Panc1 (cell line): ENCODE measurements at regions not wholly inside any gene's neighbourhood (a gene's known extent, or its start where the extent isn't known, plus 50 kb on each side); places are given as distances from the start of the nearest gene placed in this dataset.

ENCODE experiments used
- ATAC-seq: fragments of 200-7000 bp; cut with Tn5 transposase; 2 replicates; pipeline ENCODE4 v1.9.1; 2020; ENCODE audit warnings: mild to moderate bottlenecking, moderate library complexity
- BruUV-seq: library from RNA; stranded (reverse); fragments of 400-500 nt; replicated peaks from 2 replicates; lab custom pipeline; 2021; lab: Mats Ljungman, UMichigan
- CTCF ChIA-PET: fragments of 300-600 bp; sonication (Branson Sonifier 250); formaldehyde crosslinking; loops from one replicate; lab custom pipeline; 2022; ENCODE audit warnings: antibody characterized with exemption; lab: Charles Lee
- POLR2A ChIA-PET: fragments of 300-600 bp; sonication (Branson Sonifier 250); formaldehyde crosslinking; loops from one replicate; lab custom pipeline; 2022; ENCODE audit warnings: antibody characterized with exemption; lab: Charles Lee
- DNase-seq: peaks from one replicate; pipeline ENCODE4 v3.0.0-alpha.2; 2010; ENCODE audit warnings: low read depth, low spot score
- H3K27ac ChIP-seq: 2 replicates; pipeline ENCODE4 v1.5.1; 2011; ENCODE audit warnings: mild to moderate bottlenecking, low read length, inconsistent platforms
- H3K27me3 ChIP-seq: fragments of 200-500 bp; sonication (Bioruptor generic); 2 replicates; pipeline ENCODE4 v1.6.0; 2014; ENCODE audit warnings: low read length, inconsistent platforms; ENCODE audit not compliant: control insufficient read depth, insufficient read depth
- H3K36me3 ChIP-seq: fragments of 200-500 bp; sonication (Bioruptor generic); 2 replicates; pipeline ENCODE4 v1.5.1; 2014; ENCODE audit warnings: inconsistent platforms, mild to moderate bottlenecking, low read length, moderate library complexity; ENCODE audit not compliant: control insufficient read depth, insufficient read depth
- H3K4me1 ChIP-seq: 2 replicates; pipeline ENCODE4 v1.5.1; 2011; ENCODE audit warnings: inconsistent platforms, mild to moderate bottlenecking, low read length, moderate library complexity; ENCODE audit not compliant: control insufficient read depth, insufficient read depth
- H3K4me3 ChIP-seq, 2 experiments: 2 replicates each; pipeline ENCODE4 v1.5.1; 2011 to 2012; ENCODE audit warnings: low read depth in 2 of 2, low read length in 2 of 2, mild to moderate bottlenecking in 2 of 2, inconsistent platforms in 1 of 2, moderate library complexity in 1 of 2
- H3K9me3 ChIP-seq: fragments of 200-500 bp; sonication (Bioruptor generic); 2 replicates; pipeline ENCODE4 v1.5.1; 2014; ENCODE audit warnings: low read depth, mild to moderate bottlenecking, inconsistent platforms, low read length, moderate library complexity; ENCODE audit not compliant: control insufficient read depth, insufficient read depth
- POLR2AphosphoS5 ChIP-seq: IDR thresholded peaks from 2 replicates; pipeline ENCODE4 v1.6.1; 2012; ENCODE audit warnings: mild to moderate bottlenecking, low read depth, low read length, moderate library complexity
- REST ChIP-seq, 2 experiments: IDR thresholded peaks; 2 replicates each; pipeline ENCODE4 v1.6.1; 2011 to 2012; ENCODE audit warnings: low read depth in 2 of 2, control low read depth in 1 of 2, low read length in 1 of 2, mild to moderate bottlenecking in 1 of 2, moderate library complexity in 1 of 2; ENCODE audit not compliant: insufficient read depth in 1 of 2
- SIN3A ChIP-seq: IDR thresholded peaks from 2 replicates; pipeline ENCODE4 v1.6.1; 2012; ENCODE audit warnings: low read depth, mild to moderate bottlenecking, low read length, moderate library complexity, borderline replicate concordance; ENCODE audit not compliant: insufficient read depth
- TCF7L2 ChIP-seq: IDR thresholded peaks from 2 replicates; pipeline ENCODE4 v1.6.1; 2011; ENCODE audit warnings: mild to moderate bottlenecking, low read depth, low read length, inconsistent platforms
- in situ Hi-C: cut with HindIII; loops from 2 replicates; pipeline ENCODE4 v1.10.0; 2016; ENCODE audit warnings: low sequenced_read_pairs, low pct_unique_long_range_greater_than_20kb
- intact Hi-C: fragments of 100-400 bp; cut with micrococcal nuclease; formaldehyde crosslinking; loops from one replicate; pipeline ENCODE4 v1.10.0; 2022; ENCODE audit not compliant: unreplicated experiment
- TF ChIP-seq, protein P1 (sequence below): fragments of 450-650 bp; IDR thresholded peaks from 2 replicates; pipeline ENCODE4 v1.5.1; 2017; ENCODE audit warnings: mild to moderate bottlenecking

GRCh38 chr6:140043762-140044378 lies 669.4 kb upstream of the CITED2 start:
- H3K36me3 ChIP-seq, result no peaks in the 10 kb centered on the region
- in situ Hi-C loops, result no loop called here
- no TSS peak for BruUV-seq
- no peak overlapping the region for H3K4me3 ChIP-seq
- ATAC-seq, result no peak
- no peaks in the 10 kb centered on the region for H3K27me3 ChIP-seq
- DNase-seq, result no peak
- no peaks in the 10 kb centered on the region; the same call in 1 of the 2 replicates for H3K4me1 ChIP-seq
- CTCF ChIA-PET, result no interaction called here
- H3K9me3 ChIP-seq, result no peaks in the 10 kb centered on the region
- peak overlapping the region; percentile 72; the same call in 1 of the 2 replicates for H3K27ac ChIP-seq
- intact Hi-C loops, result no loop called here
- TF ChIP-seq, protein P1, sequence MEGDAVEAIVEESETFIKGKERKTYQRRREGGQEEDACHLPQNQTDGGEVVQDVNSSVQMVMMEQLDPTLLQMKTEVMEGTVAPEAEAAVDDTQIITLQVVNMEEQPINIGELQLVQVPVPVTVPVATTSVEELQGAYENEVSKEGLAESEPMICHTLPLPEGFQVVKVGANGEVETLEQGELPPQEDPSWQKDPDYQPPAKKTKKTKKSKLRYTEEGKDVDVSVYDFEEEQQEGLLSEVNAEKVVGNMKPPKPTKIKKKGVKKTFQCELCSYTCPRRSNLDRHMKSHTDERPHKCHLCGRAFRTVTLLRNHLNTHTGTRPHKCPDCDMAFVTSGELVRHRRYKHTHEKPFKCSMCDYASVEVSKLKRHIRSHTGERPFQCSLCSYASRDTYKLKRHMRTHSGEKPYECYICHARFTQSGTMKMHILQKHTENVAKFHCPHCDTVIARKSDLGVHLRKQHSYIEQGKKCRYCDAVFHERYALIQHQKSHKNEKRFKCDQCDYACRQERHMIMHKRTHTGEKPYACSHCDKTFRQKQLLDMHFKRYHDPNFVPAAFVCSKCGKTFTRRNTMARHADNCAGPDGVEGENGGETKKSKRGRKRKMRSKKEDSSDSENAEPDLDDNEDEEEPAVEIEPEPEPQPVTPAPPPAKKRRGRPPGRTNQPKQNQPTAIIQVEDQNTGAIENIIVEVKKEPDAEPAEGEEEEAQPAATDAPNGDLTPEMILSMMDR, result no peak
- TF ChIP-seq SIN3A (no peak), POLR2AphosphoS5 (no peak), TCF7L2 (no peak), REST (IDR thresholded peaks at IDR 0.05; ENCODE audit: insufficient read depth in 1 of 2, low read depth in 2 of 2, low read length in 1 of 2) (no peak)
- POLR2A ChIA-PET, result interaction anchor here (0.6 kb wide), 1 partner anchor 669 kb away, joined by 6 read pairs; the partner anchor contains the start of gene CITED2

DNA sequence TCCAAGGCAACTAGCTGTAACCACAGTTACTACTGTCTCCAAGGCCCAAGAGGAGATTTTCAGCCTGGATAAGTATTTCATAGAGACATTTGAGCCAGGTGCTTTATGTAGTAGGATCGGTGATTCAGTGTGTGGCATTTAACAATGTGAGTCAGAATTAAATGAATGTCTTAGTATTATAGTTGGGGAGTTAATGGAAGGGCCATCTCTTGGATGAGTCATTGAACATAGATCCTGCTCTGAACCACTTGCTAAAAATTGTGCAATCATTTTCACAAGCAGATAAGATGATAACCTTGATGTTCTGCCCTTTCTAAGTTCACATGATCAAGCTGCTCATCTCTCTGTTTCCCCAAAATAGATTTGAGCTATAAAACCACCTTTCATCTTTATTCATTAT lies 668.9 kb upstream of the CITED2 start:
- Histone ChIP-seq H3K9me3 (no peaks in the 10 kb centered on the region), H3K4me1 (no peaks in the 10 kb centered on the region; the same call in 1 of the 2 replicates), H3K36me3 (no peaks in the 10 kb centered on the region), H3K4me3 (no peak overlapping the region), H3K27me3 (no peaks in the 10 kb centered on the region), H3K27ac (peak overlapping the region; percentile 72; the same call in 1 of the 2 replicates)
- POLR2A ChIA-PET, result interaction anchor here (0.6 kb wide), 1 partner anchor 669 kb away, joined by 6 read pairs; the partner anchor contains the start of gene CITED2
- peak; percentile 88 for ATAC-seq
- BruUV-seq, result no TSS peak
- TF ChIP-seq REST (IDR thresholded peaks at IDR 0.05; ENCODE audit: insufficient read depth in 1 of 2, low read depth in 2 of 2, low read length in 1 of 2) (no peak), TCF7L2 (no peak), SIN3A (no peak), POLR2AphosphoS5 (no peak)
- TF ChIP-seq, protein P1, result no peak
- CTCF ChIA-PET, result no interaction called here
- intact Hi-C loops (no loop called here), in situ Hi-C loops (no loop called here)
- DNase-seq, result no peak
